ENCODE measurements at regions not wholly inside any gene's neighbourhood (a gene's known extent, or its start where the extent isn't known, plus 50 kb on each side); places are given as distances from the start of the nearest gene placed in this dataset.

GRCh38 chr20:23156842-23157423 is 70.8 kb upstream of the CD93 start:
- Histone ChIP-seq H3K9me3 (replicated peaks; ENCODE audit: control insufficient read depth, insufficient read depth, low read length) (no peaks in the 10 kb centered on the region), H4K20me1 (replicated peaks; ENCODE audit: control insufficient read depth, extremely low read depth, insufficient read depth, low read length) (no peaks in the 10 kb centered on the region), H3K4me3 (replicated peaks in 1 of 3; ENCODE audit: insufficient read depth in 1 of 3, low read depth in 1 of 3, low read length in 3 of 3) (no peak overlapping the region), H3K9me1 (replicated peaks; ENCODE audit: control insufficient read depth, extremely low read depth, insufficient read depth, low read length) (no peaks in the 10 kb centered on the region), H3K9ac (replicated peaks; ENCODE audit: extremely low read depth, insufficient read depth, low read length) (no peak overlapping the region), H3K4me2 (ENCODE audit: insufficient read depth, low read length) (no peak overlapping the region), H3K27me3 (ENCODE audit: control insufficient read depth in 2 of 2, insufficient read depth in 2 of 2, low read length in 2 of 2) (no peaks in the 10 kb centered on the region), H3K36me3 (ENCODE audit: control insufficient read depth in 2 of 2, extremely low read depth in 1 of 2, insufficient read depth in 2 of 2, low read length in 2 of 2) (no peaks in the 10 kb centered on the region), H2AFZ (ENCODE audit: low read depth, low read length) (no peak overlapping the region), H3K27ac (ENCODE audit: insufficient read depth, low read depth, low read length) (peak overlapping the region; percentile 48), H3K79me2 (ENCODE audit: control insufficient read depth, insufficient read depth, low read length) (no peaks in the 10 kb centered on the region), H3K4me1 (ENCODE audit: control insufficient read depth, extremely low read depth, insufficient read depth, low read length) (peaks cover 58% of the 10 kb centered on the region)
- TF ChIP-seq GATA2 (IDR thresholded peaks at IDR 0.05; ENCODE audit: insufficient read depth, insufficient read length, low read depth, low read length) (no peak), JUN (IDR thresholded peaks at IDR 0.05; ENCODE audit: borderline replicate concordance, insufficient read depth, insufficient read length, low read depth) (no peak), POLR2A (IDR thresholded peaks at IDR 0.05; ENCODE audit: low read depth, low read length) (no peak), EZH2 (IDR thresholded peaks at IDR 0.05; ENCODE audit: borderline replicate concordance, low read depth, low read length, severe bottlenecking) (no peak), POLR2AphosphoS5 (IDR thresholded peaks at IDR 0.05; ENCODE audit: insufficient read depth, low read depth, low read length) (no peak)
- TF ChIP-seq, protein P1, sequence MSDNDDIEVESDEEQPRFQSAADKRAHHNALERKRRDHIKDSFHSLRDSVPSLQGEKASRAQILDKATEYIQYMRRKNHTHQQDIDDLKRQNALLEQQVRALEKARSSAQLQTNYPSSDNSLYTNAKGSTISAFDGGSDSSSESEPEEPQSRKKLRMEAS (IDR thresholded peaks at IDR 0.05; ENCODE audit: insufficient read depth, insufficient read length) = no peak
- TF ChIP-seq, protein P2, sequence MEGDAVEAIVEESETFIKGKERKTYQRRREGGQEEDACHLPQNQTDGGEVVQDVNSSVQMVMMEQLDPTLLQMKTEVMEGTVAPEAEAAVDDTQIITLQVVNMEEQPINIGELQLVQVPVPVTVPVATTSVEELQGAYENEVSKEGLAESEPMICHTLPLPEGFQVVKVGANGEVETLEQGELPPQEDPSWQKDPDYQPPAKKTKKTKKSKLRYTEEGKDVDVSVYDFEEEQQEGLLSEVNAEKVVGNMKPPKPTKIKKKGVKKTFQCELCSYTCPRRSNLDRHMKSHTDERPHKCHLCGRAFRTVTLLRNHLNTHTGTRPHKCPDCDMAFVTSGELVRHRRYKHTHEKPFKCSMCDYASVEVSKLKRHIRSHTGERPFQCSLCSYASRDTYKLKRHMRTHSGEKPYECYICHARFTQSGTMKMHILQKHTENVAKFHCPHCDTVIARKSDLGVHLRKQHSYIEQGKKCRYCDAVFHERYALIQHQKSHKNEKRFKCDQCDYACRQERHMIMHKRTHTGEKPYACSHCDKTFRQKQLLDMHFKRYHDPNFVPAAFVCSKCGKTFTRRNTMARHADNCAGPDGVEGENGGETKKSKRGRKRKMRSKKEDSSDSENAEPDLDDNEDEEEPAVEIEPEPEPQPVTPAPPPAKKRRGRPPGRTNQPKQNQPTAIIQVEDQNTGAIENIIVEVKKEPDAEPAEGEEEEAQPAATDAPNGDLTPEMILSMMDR (IDR thresholded peaks at IDR 0.05; ENCODE audit: extremely low read depth in 1 of 2, insufficient read depth in 1 of 2, low read depth in 1 of 2, low read length in 2 of 2) = no peak
- intact Hi-C loops (cut with micrococcal nuclease) (no loop called here), dilution Hi-C loops (cut with MboI; ENCODE audit: extremely low pct_ligation_motif_present, low sequenced_read_pairs) (no loop called here)
- no peak for FAIRE-seq
- CTCF ChIA-PET = interaction anchor here (1.0 to 2.7 kb wide), 4 partner anchors 10 to 74 kb away, joined by 3 to 9 read pairs (median 4); no protein-coding TSS in a partner anchor
- BruUV-seq (replicated peaks) = no TSS peak
- DNase-seq (ENCODE audit: low read depth, low spot score) = no peak
- POLR2A ChIA-PET = no interaction called here

All from endothelial cell of umbilical vein (primary cell).